DND-41 (cell line): ENCODE measurements at regions not wholly inside any gene's neighbourhood (a gene's known extent, or its start where the extent isn't known, plus 50 kb on each side); places are given as distances from the start of the nearest gene placed in this dataset.
"Not testable (repeated sequence)": the region's sequence is repeated elsewhere in the genome, so short reads cannot be mapped to it uniquely, and the experiment has no call there.

Experiments
- EZH2 ChIP-seq: IDR thresholded peaks from 3 replicates; pipeline ENCODE4 v1.6.1; 2012; ENCODE audit warnings: borderline replicate concordance, low read depth, mild to moderate bottlenecking, moderate library complexity, low read length, inconsistent platforms; ENCODE audit not compliant: severe bottlenecking
- TF ChIP-seq, protein P1 (sequence below): IDR thresholded peaks from 2 replicates; pipeline ENCODE4 v1.5.1; 2012; ENCODE audit warnings: borderline replicate concordance, low read length, moderate library complexity, mild to moderate bottlenecking; ENCODE audit not compliant: poor library complexity, severe bottlenecking; ENCODE audit errors: extremely low read depth

DNA sequence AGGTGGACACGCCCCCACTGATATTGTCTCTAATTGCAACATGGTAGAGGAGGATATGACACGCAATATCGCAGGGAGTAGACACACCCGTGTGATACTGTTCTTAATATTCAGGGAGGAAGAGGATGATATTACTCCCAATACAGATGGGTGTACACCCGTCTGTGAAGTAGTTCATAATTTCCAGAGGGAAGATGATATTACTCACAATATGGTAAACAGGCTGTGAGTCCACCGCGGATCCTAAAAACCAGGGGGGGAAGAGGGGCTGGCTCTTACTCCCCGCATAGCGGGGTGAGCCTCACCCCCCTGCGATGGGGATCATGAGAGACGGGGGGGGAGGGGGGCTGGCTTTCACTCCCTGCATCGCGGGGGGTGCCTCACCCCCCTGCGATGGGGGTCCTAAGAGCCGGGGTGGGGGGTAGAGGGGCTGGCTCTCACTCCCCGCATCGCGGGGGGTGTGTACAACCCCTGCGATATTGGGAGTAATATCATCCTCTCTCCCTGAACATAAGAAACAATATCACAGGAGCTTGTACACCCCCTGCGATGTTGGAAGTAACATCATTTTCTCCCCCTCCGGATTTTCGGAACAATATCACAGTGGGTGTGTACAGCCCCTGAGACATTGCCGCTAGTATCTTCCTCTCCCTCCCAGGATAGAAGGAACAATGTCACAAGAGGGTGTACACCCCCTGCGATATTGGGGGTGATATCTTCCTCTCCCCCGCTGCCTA lies 52.2 kb upstream of the FRG2C start:
- TF ChIP-seq, protein P1, sequence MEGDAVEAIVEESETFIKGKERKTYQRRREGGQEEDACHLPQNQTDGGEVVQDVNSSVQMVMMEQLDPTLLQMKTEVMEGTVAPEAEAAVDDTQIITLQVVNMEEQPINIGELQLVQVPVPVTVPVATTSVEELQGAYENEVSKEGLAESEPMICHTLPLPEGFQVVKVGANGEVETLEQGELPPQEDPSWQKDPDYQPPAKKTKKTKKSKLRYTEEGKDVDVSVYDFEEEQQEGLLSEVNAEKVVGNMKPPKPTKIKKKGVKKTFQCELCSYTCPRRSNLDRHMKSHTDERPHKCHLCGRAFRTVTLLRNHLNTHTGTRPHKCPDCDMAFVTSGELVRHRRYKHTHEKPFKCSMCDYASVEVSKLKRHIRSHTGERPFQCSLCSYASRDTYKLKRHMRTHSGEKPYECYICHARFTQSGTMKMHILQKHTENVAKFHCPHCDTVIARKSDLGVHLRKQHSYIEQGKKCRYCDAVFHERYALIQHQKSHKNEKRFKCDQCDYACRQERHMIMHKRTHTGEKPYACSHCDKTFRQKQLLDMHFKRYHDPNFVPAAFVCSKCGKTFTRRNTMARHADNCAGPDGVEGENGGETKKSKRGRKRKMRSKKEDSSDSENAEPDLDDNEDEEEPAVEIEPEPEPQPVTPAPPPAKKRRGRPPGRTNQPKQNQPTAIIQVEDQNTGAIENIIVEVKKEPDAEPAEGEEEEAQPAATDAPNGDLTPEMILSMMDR = not testable (repeated sequence)
- not testable (repeated sequence) for TF ChIP-seq EZH2
